Endometrium (tissue), 2 donors: ENCODE measurements at regions not wholly inside any gene's neighbourhood (a gene's known extent, or its start where the extent isn't known, plus 50 kb on each side); places are given as distances from the start of the nearest gene placed in this dataset.

Source experiments
- FAIRE-seq: peaks from 2 replicates; lab custom pipeline; 2012; peaks lifted over from hg19 to GRCh38; lab: Jason Lieb, UNC
- donor health status: control.
- donor health status: control.

GRCh38 chr5:174336479-174336878, 291.0 kb downstream of the NSG2 start:
- no peak for FAIRE-seq

DNA sequence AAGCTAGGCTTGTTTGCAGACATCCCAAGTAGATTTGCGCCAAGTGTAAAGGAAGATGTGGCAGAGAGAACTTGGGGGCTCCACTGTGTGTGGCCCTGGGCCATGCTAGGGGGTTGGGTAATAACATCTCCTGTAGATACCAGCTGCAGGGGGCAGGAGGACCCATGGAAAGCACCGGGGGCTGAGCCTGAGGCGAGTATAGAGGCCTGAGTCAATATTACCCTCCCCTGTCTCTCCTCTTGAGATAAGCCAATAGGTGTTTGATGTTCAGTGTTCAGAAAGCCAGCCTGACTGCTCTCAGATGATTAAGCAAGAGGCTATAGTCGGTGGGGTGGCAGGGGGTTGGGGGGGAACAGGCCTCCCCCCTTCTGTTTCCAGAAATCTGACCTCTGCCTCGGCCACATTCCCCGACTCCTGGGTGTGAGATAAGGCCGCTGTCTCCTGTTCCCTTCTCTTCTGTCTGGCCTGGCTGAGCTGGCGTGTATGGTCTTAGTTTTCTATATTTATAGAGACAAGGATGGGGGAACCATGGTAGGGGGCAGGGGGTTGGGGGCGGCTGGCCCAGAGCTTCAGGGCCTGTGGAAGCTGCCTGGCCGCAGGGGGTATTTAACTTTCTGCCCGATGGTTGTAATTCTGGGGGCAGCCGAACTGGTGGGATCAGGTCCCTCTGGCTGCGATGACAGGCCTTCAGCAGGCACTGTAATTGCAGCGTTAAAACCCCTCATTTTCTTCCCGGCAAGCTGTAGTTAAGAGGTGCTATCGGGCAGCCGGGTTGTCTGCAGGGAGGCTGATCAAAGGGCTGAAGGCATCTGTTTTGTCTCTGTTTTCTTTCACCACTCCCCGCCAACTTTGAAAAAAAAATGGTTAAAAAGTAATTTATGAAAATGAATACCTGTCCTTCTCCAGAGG, 292.0 kb downstream of the NSG2 start:
- FAIRE-seq = no peak

GRCh38 chr5:174338185-174339010, 292.9 kb downstream of the NSG2 start:
- FAIRE-seq = no peak

DNA sequence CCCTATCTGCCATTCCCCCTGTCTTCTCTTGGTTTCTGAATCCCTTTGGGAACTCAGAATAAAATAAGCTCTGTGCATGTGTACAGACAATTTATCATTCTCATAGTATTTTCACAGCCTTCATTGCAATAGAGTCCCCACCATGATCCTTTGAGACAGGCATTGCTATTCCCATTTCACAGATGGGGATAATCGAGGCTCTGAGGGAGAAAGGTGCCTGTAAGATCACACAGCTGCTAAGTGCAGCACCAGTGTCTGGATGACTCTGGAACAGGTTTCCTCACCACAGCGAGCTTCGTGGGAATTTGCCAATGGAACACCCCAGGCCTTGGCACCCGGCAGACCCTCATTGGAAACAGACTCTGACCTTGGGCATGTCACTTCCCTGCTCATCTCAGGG, 293.6 kb downstream of the NSG2 start:
- FAIRE-seq = no peak

- no peak for FAIRE-seq
These were observed 294.7 kb downstream of the NSG2 start for GRCh38 chr5:174340226-174340625.

DNA sequence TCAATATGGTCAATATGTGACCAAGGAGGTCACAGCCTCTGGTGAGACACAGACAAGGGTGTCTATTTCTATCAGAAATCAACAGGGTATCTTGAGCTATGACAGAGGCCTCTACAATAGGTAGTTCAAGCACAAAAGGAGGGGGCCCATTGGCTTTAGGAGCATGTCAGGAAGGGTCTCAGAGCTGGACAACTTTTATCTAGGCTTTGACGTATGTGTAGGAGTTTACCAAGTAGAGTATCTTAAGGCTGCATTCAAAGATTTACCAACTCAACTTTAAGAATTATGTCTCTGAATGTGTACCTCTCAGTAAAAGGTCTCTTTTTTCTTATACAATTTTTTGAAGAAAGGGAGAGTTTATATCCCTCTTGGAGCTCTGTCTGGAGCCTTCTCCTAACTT, 297.2 kb downstream of the NSG2 start:
- no peak for FAIRE-seq

- no peak for FAIRE-seq
These were observed 298.3 kb downstream of the NSG2 start for GRCh38 chr5:174343826-174344225.

- FAIRE-seq = no peak
These were observed 298.8 kb downstream of the NSG2 start for GRCh38 chr5:174344335-174344734.

- FAIRE-seq = no peak
These were observed 301.7 kb downstream of the NSG2 start for GRCh38 chr5:174347183-174347582.

DNA sequence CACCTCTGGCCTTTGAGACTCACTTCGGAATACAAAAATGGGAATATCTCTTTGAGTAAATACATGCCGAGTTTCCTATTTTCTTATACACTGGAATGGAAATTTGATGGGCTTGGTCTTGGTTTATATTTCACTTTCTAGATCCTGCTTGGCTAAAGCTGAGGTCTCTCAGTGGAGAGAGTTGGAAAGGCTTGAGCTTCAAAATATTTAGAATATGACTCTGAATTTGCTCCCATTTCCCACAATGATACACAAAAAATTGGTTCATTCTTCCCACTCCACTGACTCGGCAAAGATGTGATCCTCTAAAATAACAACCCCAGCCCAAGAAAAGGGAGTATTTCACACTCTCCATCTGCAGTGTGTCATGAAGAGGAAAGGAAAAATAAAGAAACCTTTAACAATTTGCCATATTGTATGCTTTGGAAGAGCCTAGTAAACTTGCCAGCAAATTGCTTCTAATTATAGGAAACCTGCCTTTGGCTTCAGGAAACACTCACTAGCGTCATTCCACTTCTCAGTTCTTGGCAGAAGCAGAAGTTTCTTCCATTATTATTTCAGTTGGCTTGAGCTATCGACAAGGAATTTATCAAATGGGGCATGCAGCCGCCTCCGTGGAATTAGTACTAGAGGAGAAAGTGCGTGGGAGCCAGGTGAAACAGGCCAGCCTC, 302.9 kb downstream of the NSG2 start:
- no peak for FAIRE-seq

- FAIRE-seq = no peak
These were observed 307.2 kb downstream of the NSG2 start for GRCh38 chr5:174352681-174353080.

DNA sequence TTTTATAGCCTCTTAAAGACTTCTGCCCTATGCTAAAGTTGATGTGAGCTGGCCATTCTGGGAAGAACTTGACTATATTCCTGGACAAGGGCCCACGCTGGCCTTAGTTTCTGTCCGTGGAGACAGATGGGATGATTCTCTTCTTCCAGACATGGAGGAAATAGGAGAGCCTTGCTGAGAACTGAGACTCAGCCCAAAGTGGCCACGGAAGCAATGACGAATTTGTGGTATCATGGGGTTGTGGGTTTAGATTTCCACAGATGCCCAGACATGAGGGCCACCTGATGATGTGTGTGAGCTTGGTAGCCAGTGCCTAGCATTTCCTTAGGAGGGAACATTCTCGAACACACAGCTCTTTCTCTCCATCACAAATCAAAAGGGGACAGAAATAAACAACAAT, 309.1 kb downstream of the NSG2 start:
- FAIRE-seq = no peak

GRCh38 chr5:174355208-174355612, 309.7 kb downstream of the NSG2 start:
- no peak for FAIRE-seq

DNA sequence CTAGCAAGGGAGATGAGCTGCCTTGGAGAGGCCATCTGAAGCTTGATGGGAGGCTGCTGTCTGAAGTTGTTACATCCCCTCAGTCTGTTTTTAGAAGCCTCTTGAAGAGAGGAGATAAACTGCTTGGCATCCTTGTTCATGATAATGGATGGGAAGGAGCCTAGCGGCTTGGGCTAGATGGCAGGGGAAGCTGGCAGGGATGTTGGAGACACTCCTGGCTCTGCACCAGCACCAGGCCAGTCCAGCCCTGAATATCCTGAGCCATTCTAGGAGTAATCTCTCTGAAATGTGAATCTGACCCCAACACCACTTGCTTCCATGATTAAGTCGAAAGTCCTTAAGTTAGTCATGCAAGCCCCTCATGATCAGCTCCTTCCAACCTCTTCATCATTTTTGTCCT, 310.5 kb downstream of the NSG2 start:
- no peak for FAIRE-seq

DNA sequence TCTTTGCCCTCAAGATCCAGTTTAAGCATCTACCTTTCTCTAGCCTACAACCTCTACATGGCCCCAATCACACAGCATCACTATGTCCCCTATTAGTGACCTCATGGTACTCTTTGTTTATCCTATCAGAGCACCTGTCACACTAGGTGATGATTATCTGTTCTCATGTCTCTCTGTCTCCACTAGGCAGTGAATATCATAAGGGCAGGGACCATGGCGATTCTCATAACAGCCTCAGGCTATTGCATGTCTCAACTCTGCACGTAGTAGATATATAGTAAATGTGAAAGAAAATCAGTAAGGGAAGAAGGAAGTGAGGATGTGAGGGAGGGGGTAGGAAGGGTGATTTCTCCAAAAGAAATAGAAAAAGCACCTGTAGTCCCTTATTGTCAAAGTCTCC, 311.0 kb downstream of the NSG2 start:
- no peak for FAIRE-seq

GRCh38 chr5:174358276-174358675, 312.8 kb downstream of the NSG2 start:
- no peak for FAIRE-seq

- no peak for FAIRE-seq
These were observed 313.6 kb downstream of the NSG2 start for GRCh38 chr5:174359071-174359470.

- no peak for FAIRE-seq
These were observed 317.0 kb downstream of the NSG2 start for GRCh38 chr5:174362514-174362913.

DNA sequence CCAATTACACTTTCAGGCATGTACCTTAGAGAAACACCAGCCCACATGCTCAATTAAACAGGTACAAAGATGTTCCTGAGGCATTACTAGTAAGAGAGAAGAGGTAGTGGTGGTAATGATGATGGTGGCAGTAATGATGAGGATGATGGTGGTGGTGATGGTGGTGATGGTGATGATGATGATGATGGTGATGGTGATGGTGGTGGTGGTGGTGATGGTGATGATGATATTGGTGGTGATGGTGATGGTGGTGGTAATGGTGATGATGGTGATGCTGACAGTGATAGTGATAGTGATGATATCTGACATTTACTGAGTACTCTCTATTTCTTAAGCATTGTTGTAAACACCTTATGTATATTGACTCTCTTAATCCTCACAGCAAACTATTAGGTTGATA, 318.4 kb downstream of the NSG2 start:
- FAIRE-seq = no peak

DNA sequence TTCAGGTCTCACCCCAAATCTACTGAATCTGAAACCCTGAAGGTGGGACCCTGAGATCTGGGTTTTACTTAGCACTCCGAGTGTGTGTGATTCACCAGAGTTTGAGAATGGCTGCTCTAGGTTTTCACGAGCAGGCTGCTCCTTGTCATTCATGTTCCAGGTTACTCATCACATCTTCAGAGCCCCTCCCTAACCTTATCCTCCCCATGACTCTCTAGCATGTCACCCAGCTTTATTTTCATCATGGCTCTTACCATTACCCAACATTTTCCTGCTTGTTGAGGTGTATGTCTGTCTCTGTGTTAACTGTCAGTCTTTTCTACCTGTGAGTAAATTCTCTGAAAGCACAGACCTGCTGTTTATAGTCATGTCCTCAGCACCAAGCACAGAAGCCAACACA, 319.2 kb downstream of the NSG2 start:
- no peak for FAIRE-seq

DNA sequence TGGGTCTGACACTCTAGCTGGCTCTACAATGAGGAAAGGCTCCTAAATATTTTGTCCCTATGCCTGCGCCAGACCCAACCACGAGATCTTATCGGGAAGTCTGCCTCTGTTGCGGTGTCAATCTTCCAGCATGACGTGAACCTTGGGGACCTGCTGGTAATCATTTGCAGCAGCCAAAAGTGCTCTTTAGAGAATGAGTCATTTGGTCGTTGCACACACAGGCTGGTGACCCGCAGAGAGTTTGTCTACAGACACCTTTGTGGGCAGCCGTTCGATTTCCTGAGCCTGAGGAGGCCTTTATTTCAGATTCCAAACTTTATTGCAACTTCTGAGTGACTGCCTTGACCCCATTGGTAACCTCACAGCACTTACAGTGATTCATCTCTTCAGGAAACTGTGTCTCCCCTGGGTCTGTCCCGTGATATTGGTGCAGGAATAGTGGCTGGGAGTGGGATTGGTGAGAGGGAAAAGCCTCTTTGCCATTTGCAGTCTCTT, 326.1 kb downstream of the NSG2 start:
- FAIRE-seq = no peak

- FAIRE-seq = no peak
These were observed 328.7 kb downstream of the NSG2 start for GRCh38 chr5:174374206-174374605.

- no peak for FAIRE-seq
These were observed 330.6 kb downstream of the NSG2 start for GRCh38 chr5:174376056-174376455.
